GM12878 (cell line): ENCODE measurements at regions not wholly inside any gene's neighbourhood (a gene's known extent, or its start where the extent isn't known, plus 50 kb on each side); places are given as distances from the start of the nearest gene placed in this dataset.

ENCODE experiments used
- ATAC-seq: fragments of 200-7000 bp; cut with Tn5 transposase; 3 replicates; pipeline ENCODE4 v1.9.1; 2020; ENCODE audit warnings: mild to moderate bottlenecking, moderate library complexity
- BruUV-seq: library from RNA; stranded (reverse); fragments of 400-500 nt; replicated peaks from 2 replicates; lab custom pipeline; 2021; lab: Mats Ljungman, UMichigan
- CTCF ChIA-PET: fragments of 300-600 bp; sonication (Branson Sonifier 250); formaldehyde crosslinking; extraction: SDS; loops from one replicate; lab custom pipeline; 2021; ENCODE audit warnings: inconsistent platforms; lab: Yijun Ruan, JAX
- POLR2A ChIA-PET: fragments of 350-600 bp; formaldehyde crosslinking; extraction: SDS; loops from one replicate; lab custom pipeline; 2021; ENCODE audit warnings: inconsistent platforms; lab: Charles Lee
- RAD21 ChIA-PET: fragments of 300-600 bp; sonication (Branson Sonifier 250); formaldehyde crosslinking; loops from one replicate; lab custom pipeline; 2023; ENCODE audit warnings: antibody characterized with exemption; ENCODE audit not compliant: unreplicated experiment; lab: Charles Lee
- SMC1A ChIA-PET: fragments of 300-600 bp; sonication (Branson Sonifier 250); formaldehyde crosslinking; loops from one replicate; lab custom pipeline; 2023; ENCODE audit not compliant: unreplicated experiment, uncharacterized antibody; lab: Charles Lee
- DNase-seq: peaks from one replicate; pipeline ENCODE4 v3.0.0-alpha.2; 2011; ENCODE audit warnings: low read depth, low spot score
- FAIRE-seq: peaks from 3 replicates; lab custom pipeline; 2011; peaks lifted over from hg19 to GRCh38; lab: Jason Lieb, UNC
- H2AFZ ChIP-seq: 2 replicates; pipeline ENCODE4 v1.6.0; 2011; ENCODE audit warnings: low read depth, low read length, control low read depth; ENCODE audit not compliant: control insufficient read depth
- H3K27ac ChIP-seq: 2 replicates; pipeline ENCODE4 v1.5.1; 2011; ENCODE audit warnings: control low read depth; ENCODE audit not compliant: control insufficient read depth, insufficient read depth
- H3K27me3 ChIP-seq, 2 experiments: replicated peaks in 1 of 2; 2 replicates each; pipeline versions ENCODE4 v1.6.0 to v1.6.1; 2011; ENCODE audit warnings: low read length in 1 of 2; ENCODE audit not compliant: control insufficient read depth in 2 of 2, insufficient read depth in 2 of 2
- H3K36me3 ChIP-seq, 2 experiments: 2 replicates each; pipeline ENCODE4 v1.5.1; 2011; ENCODE audit warnings: low read length in 1 of 2; ENCODE audit not compliant: control insufficient read depth in 2 of 2, insufficient read depth in 2 of 2
- H3K4me1 ChIP-seq: 2 replicates; pipeline ENCODE4 v1.6.1; 2011; ENCODE audit warnings: mild to moderate bottlenecking, low read length, moderate library complexity, mixed read lengths; ENCODE audit not compliant: control insufficient read depth, insufficient read depth
- H3K4me2 ChIP-seq: 2 replicates; pipeline ENCODE4 v1.6.0; 2011; ENCODE audit warnings: control low read depth; ENCODE audit not compliant: control insufficient read depth, insufficient read depth
- H3K4me3 ChIP-seq: fragments of 200-600 bp; sonication (generic); 2 replicates; pipeline ENCODE4 v1.5.1; 2016
- H3K79me2 ChIP-seq: 2 replicates; pipeline ENCODE4 v1.6.0; 2011; ENCODE audit warnings: low read length; ENCODE audit not compliant: control insufficient read depth, insufficient read depth
- H3K9ac ChIP-seq: 2 replicates; pipeline ENCODE4 v1.8.0; 2011; ENCODE audit warnings: low read length, control low read depth, mixed read lengths; ENCODE audit not compliant: control insufficient read depth, insufficient read depth
- H3K9me3 ChIP-seq: replicated peaks from 3 replicates; pipeline ENCODE4 v1.5.1; 2011; ENCODE audit warnings: mild to moderate bottlenecking, low read length; ENCODE audit not compliant: control insufficient read depth, insufficient read depth
- H4K20me1 ChIP-seq: 2 replicates; pipeline ENCODE4 v1.6.0; 2011; ENCODE audit not compliant: control insufficient read depth, insufficient read depth
- BACH1 ChIP-seq: fragments of 450-650 bp; IDR thresholded peaks from 2 replicates; pipeline ENCODE4 v1.6.1; 2017; ENCODE audit warnings: mild to moderate bottlenecking, borderline replicate concordance
- IRF4 ChIP-seq: IDR thresholded peaks from 2 replicates; pipeline ENCODE4 v1.6.1; 2011; ENCODE audit warnings: low read depth, low read length
- POLR2A ChIP-seq: IDR thresholded peaks from 2 replicates; pipeline ENCODE4 v1.6.1; 2011; ENCODE audit warnings: low read depth, mild to moderate bottlenecking, low read length
- SIX5 ChIP-seq: IDR thresholded peaks from 2 replicates; pipeline ENCODE4 v1.6.1; 2011; ENCODE audit warnings: mild to moderate bottlenecking, low read depth, low read length, moderate library complexity; ENCODE audit not compliant: severe bottlenecking
- SMAD1 ChIP-seq: fragments of 450-650 bp; IDR thresholded peaks from 2 replicates; pipeline ENCODE4 v1.6.1; 2018; ENCODE audit warnings: mild to moderate bottlenecking, low read depth; ENCODE audit not compliant: partially characterized antibody
- SMC3 ChIP-seq: IDR thresholded peaks from 2 replicates; pipeline ENCODE4 v1.6.1; 2011; ENCODE audit warnings: low read length, improper control_type of control experiment, borderline replicate concordance
- ZBTB40 ChIP-seq: fragments of 450-650 bp; IDR thresholded peaks from 2 replicates; pipeline ENCODE4 v1.6.1; 2016; ENCODE audit warnings: mild to moderate bottlenecking, moderate library complexity, borderline replicate concordance
- ZNF24 ChIP-seq: fragments of 450-650 bp; IDR thresholded peaks from 2 replicates; pipeline ENCODE4 v1.6.1; 2017; ENCODE audit warnings: antibody characterized with exemption, mild to moderate bottlenecking
- ZNF687 ChIP-seq: fragments of 450-650 bp; IDR thresholded peaks from 2 replicates; pipeline ENCODE4 v1.6.1; 2017; ENCODE audit warnings: mild to moderate bottlenecking, moderate library complexity
- WGBS: methylation state at CpG from one replicate; pipeline ENCODE4 v1.1.6; 2016; ENCODE audit warnings: low lambda C conversion rate; ENCODE audit not compliant: insufficient replicate concordance, insufficient coverage; ENCODE audit errors: missing lambda C conversion rate; 5-methylcytosine and 5-hydroxymethylcytosine counted together
- in situ Hi-C: fragments of 300-500 bp; cut with MboI; formaldehyde crosslinking; loops from 9 replicates; pipeline ENCODE4 v1.14.3; 2018; ENCODE audit warnings: mixed read lengths
- intact Hi-C: fragments of 100-400 bp; cut with micrococcal nuclease; formaldehyde crosslinking; loops from one replicate; pipeline ENCODE4 v1.14.2; 2022; ENCODE audit not compliant: unreplicated experiment

- ChIA-PET RAD21 (no interaction called here), CTCF (no interaction called here)
- DNase-seq: no peak
Observed at GRCh38 chr19:31220540-31220939, 128.7 kb downstream of the TSHZ3 start.

More at GRCh38 chr19:31220540-31220939, 128.7 kb downstream of the TSHZ3 start:
- WGBS: 0% methylated on average over 2 of the region's 2 CpGs
- Histone ChIP-seq H3K79me2 (no peaks in the 10 kb centered on the region), H3K4me3 (no peak overlapping the region), H4K20me1 (no peaks in the 10 kb centered on the region), H2AFZ (no peak overlapping the region), H3K36me3 (no peaks in the 10 kb centered on the region), H3K9ac (no peak overlapping the region), H3K4me2 (no peak overlapping the region), H3K4me1 (no peaks in the 10 kb centered on the region), H3K27ac (no peak overlapping the region), H3K9me3 (no peaks in the 10 kb centered on the region), H3K27me3 (no peaks in the 10 kb centered on the region)
- no peak for TF ChIP-seq SMC3
- TF ChIP-seq ZBTB40: no peak
- TF ChIP-seq POLR2A: no peak
- no peak for TF ChIP-seq BACH1
- TF ChIP-seq SMAD1: no peak
- no peak for TF ChIP-seq ZNF24
- TF ChIP-seq ZNF687: no peak
- no peak for TF ChIP-seq IRF4
- peak; percentile 11 for TF ChIP-seq SIX5
- FAIRE-seq: no peak
- BruUV-seq: no TSS peak
- in situ Hi-C loops: no loop called here
- no peak for ATAC-seq
- SMC1A ChIA-PET: no interaction called here
- POLR2A ChIA-PET: no interaction called here
- intact Hi-C loops: no loop called here
